ENCODE measurements at regions not wholly inside any gene's neighbourhood (a gene's known extent, or its start where the extent isn't known, plus 50 kb on each side); places are given as distances from the start of the nearest gene placed in this dataset.

- Histone ChIP-seq H3K36me3 (ENCODE audit: low read depth) (no peaks in the 10 kb centered on the region), H2AFZ (no peak overlapping the region), H3K27ac (no peak overlapping the region), H3K27me3 (ENCODE audit: insufficient read depth, low read depth) (no peaks in the 10 kb centered on the region), H3K4me3 (no peak overlapping the region), H3K79me2 (ENCODE audit: low read depth) (no peaks in the 10 kb centered on the region), H3K9me3 (ENCODE audit: insufficient read depth, low read depth) (no peaks in the 10 kb centered on the region; the same call in 1 of the 2 replicates), H3K4me2 (no peak overlapping the region), H3K9me2 (ENCODE audit: insufficient read depth) (no peaks in the 10 kb centered on the region), H4K20me1 (ENCODE audit: insufficient read depth) (no peaks in the 10 kb centered on the region), H3K4me1 (replicated peaks; ENCODE audit: insufficient read depth) (peaks cover 11% of the 10 kb centered on the region), H3F3A (ENCODE audit: insufficient read depth, low read depth) (no peaks in the 10 kb centered on the region)
- intact Hi-C loops (cut with micrococcal nuclease; ENCODE audit: unreplicated experiment), result no loop called here
- no TSS peak for BruUV-seq (replicated peaks)
- no peak for DNase-seq
- CTCF ChIA-PET, result no interaction called here
- TF ChIP-seq CTCF (conservative IDR thresholded peaks at IDR 0.05) (no peak), EZH2 (IDR thresholded peaks at IDR 0.05; ENCODE audit: low read depth) (no peak)
- POLR2A ChIA-PET (ENCODE audit: unreplicated experiment), result no interaction called here
Measured at GRCh38 chr6:151719070-151719469, 88.4 kb upstream of the ESR1 start.

GRCh38 chr6:151721146-151721545, 86.3 kb upstream of the ESR1 start:
- H3K4me3 ChIP-seq, result no peak overlapping the region
- H3K36me3 ChIP-seq (ENCODE audit: low read depth), result no peaks in the 10 kb centered on the region
- POLR2A ChIA-PET (ENCODE audit: unreplicated experiment), result no interaction called here
- CTCF ChIA-PET, result no interaction called here
- H3K27me3 ChIP-seq (ENCODE audit: insufficient read depth, low read depth), result no peaks in the 10 kb centered on the region
- no peaks in the 10 kb centered on the region; the same call in 1 of the 2 replicates for H3K9me3 ChIP-seq (ENCODE audit: insufficient read depth, low read depth)
- TF ChIP-seq EZH2 (IDR thresholded peaks at IDR 0.05; ENCODE audit: low read depth), result no peak
- no peak for TF ChIP-seq CTCF (conservative IDR thresholded peaks at IDR 0.05)
- no peaks in the 10 kb centered on the region for H3K9me2 ChIP-seq (ENCODE audit: insufficient read depth)
- no peaks in the 10 kb centered on the region for H3F3A ChIP-seq (ENCODE audit: insufficient read depth, low read depth)
- H4K20me1 ChIP-seq (ENCODE audit: insufficient read depth), result no peaks in the 10 kb centered on the region
- H3K4me2 ChIP-seq, result no peak overlapping the region
- no peaks in the 10 kb centered on the region for H3K79me2 ChIP-seq (ENCODE audit: low read depth)
- H2AFZ ChIP-seq, result no peak overlapping the region
- no peak for DNase-seq
- H3K4me1 ChIP-seq (replicated peaks; ENCODE audit: insufficient read depth), result peaks cover 6% of the 10 kb centered on the region
- BruUV-seq (replicated peaks), result no TSS peak
- intact Hi-C loops (cut with micrococcal nuclease; ENCODE audit: unreplicated experiment), result no loop called here
- H3K27ac ChIP-seq, result no peak overlapping the region

GRCh38 chr6:151721671-151722070, 85.8 kb upstream of the ESR1 start:
- Histone ChIP-seq H4K20me1 (ENCODE audit: insufficient read depth) (no peaks in the 10 kb centered on the region), H3K4me1 (replicated peaks; ENCODE audit: insufficient read depth) (peaks cover 1% of the 10 kb centered on the region; the same call in 1 of the 2 replicates), H3K4me3 (no peak overlapping the region), H3K79me2 (ENCODE audit: low read depth) (no peaks in the 10 kb centered on the region), H3K9me3 (ENCODE audit: insufficient read depth, low read depth) (no peaks in the 10 kb centered on the region), H3K27ac (no peak overlapping the region), H3K36me3 (ENCODE audit: low read depth) (no peaks in the 10 kb centered on the region), H3F3A (ENCODE audit: insufficient read depth, low read depth) (no peaks in the 10 kb centered on the region), H2AFZ (no peak overlapping the region; the same call in 1 of the 2 replicates), H3K27me3 (ENCODE audit: insufficient read depth, low read depth) (no peaks in the 10 kb centered on the region), H3K4me2 (no peak overlapping the region), H3K9me2 (ENCODE audit: insufficient read depth) (no peaks in the 10 kb centered on the region)
- intact Hi-C loops (cut with micrococcal nuclease; ENCODE audit: unreplicated experiment), result no loop called here
- ChIA-PET POLR2A (ENCODE audit: unreplicated experiment) (no interaction called here), CTCF (no interaction called here)
- TF ChIP-seq EZH2 (IDR thresholded peaks at IDR 0.05; ENCODE audit: low read depth), result no peak
- TF ChIP-seq CTCF (conservative IDR thresholded peaks at IDR 0.05), result no peak
- no peak for DNase-seq
- BruUV-seq (replicated peaks), result no TSS peak

Data from PC-9 (cell line).